ENCODE measurements at regions not wholly inside any gene's neighbourhood (a gene's known extent, or its start where the extent isn't known, plus 50 kb on each side); places are given as distances from the start of the nearest gene placed in this dataset.

- ATAC-seq (no peak), DNase-seq (no peak)
- Histone ChIP-seq H3K27me3 (ENCODE audit: low read length) (no peaks in the 10 kb centered on the region), H3K9ac (ENCODE audit: low read length) (no peak overlapping the region), H3K9me3 (ENCODE audit: low read length) (peaks cover 7% of the 10 kb centered on the region; the same call in 1 of the 2 replicates), H3K36me3 (ENCODE audit: low read depth, low read length) (no peaks in the 10 kb centered on the region), H3K4me1 (ENCODE audit: insufficient read depth, low read length) (no peaks in the 10 kb centered on the region), H3K79me2 (ENCODE audit: low read length) (no peaks in the 10 kb centered on the region), H3K4me3 (ENCODE audit: low read length) (no peak overlapping the region), H3K4me2 (ENCODE audit: low read length) (no peak overlapping the region), H4K20me1 (ENCODE audit: low read length) (no peaks in the 10 kb centered on the region), H2AFZ (ENCODE audit: low read length) (no peak overlapping the region), H3F3A (ENCODE audit: low read length, unreplicated experiment) (no peaks in the 10 kb centered on the region), H3K9me2 (replicated peaks; ENCODE audit: low read length) (no peaks in the 10 kb centered on the region), H3K27ac (ENCODE audit: low read length) (no peak overlapping the region)
- TF ChIP-seq EZH2 (IDR thresholded peaks at IDR 0.05; ENCODE audit: low read length, unreplicated experiment): no peak
- no peak for TF ChIP-seq EZH2phosphoT487 (IDR thresholded peaks at IDR 0.05; ENCODE audit: borderline replicate concordance, low read length)
- TF ChIP-seq, protein P1, sequence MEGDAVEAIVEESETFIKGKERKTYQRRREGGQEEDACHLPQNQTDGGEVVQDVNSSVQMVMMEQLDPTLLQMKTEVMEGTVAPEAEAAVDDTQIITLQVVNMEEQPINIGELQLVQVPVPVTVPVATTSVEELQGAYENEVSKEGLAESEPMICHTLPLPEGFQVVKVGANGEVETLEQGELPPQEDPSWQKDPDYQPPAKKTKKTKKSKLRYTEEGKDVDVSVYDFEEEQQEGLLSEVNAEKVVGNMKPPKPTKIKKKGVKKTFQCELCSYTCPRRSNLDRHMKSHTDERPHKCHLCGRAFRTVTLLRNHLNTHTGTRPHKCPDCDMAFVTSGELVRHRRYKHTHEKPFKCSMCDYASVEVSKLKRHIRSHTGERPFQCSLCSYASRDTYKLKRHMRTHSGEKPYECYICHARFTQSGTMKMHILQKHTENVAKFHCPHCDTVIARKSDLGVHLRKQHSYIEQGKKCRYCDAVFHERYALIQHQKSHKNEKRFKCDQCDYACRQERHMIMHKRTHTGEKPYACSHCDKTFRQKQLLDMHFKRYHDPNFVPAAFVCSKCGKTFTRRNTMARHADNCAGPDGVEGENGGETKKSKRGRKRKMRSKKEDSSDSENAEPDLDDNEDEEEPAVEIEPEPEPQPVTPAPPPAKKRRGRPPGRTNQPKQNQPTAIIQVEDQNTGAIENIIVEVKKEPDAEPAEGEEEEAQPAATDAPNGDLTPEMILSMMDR (conservative IDR thresholded peaks at IDR 0.05; ENCODE audit: low read depth, low read length): no peak
- no TSS peak for BruUV-seq (replicated peaks)
- POLR2A ChIA-PET (ENCODE audit: unreplicated experiment): no interaction called here
- intact Hi-C loops (cut with micrococcal nuclease): no loop called here
- CTCF ChIA-PET: no interaction called here
Observed at GRCh38 chr11:81494431-81494830, 1239.2 kb downstream of the FAM181B start.

DNA sequence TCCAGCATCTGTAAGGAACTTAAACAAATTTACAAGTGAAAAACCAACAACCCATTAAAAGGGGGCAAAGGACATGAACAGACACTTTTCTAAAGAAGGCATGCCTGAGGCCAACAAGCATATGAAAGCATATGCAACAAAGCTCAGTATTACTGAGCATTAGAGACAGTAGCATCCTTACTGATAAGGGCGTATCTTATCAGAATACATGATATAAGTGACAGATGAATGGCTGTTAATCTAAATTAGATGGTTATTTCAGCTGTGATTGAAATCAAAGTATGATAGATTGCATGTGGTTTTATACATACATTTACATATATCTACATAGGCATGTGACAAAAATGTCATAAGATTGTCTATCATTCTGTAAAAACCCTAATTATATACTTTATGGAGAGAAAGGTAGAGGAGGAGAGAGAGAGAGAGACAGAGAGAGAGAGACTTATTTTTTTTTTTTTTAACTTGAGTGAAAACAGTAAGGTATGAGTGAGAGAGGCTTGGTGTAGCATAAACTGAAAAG, 1240.7 kb downstream of the FAM181B start:
- no peaks in the 10 kb centered on the region for H3K27me3 ChIP-seq (ENCODE audit: low read length)
- no peaks in the 10 kb centered on the region for H3K4me1 ChIP-seq (ENCODE audit: insufficient read depth, low read length)
- DNase-seq: no peak
- CTCF ChIA-PET: no interaction called here
- H3K4me2 ChIP-seq (ENCODE audit: low read length): no peak overlapping the region
- no peak overlapping the region for H2AFZ ChIP-seq (ENCODE audit: low read length)
- BruUV-seq (replicated peaks): no TSS peak
- no peaks in the 10 kb centered on the region for H4K20me1 ChIP-seq (ENCODE audit: low read length)
- no peaks in the 10 kb centered on the region for H3K36me3 ChIP-seq (ENCODE audit: low read depth, low read length)
- no peaks in the 10 kb centered on the region for H3K79me2 ChIP-seq (ENCODE audit: low read length)
- H3F3A ChIP-seq (ENCODE audit: low read length, unreplicated experiment): no peaks in the 10 kb centered on the region
- H3K9me2 ChIP-seq (replicated peaks; ENCODE audit: low read length): no peaks in the 10 kb centered on the region
- no peak overlapping the region for H3K4me3 ChIP-seq (ENCODE audit: low read length)
- peaks cover 7% of the 10 kb centered on the region; the same call in 1 of the 2 replicates for H3K9me3 ChIP-seq (ENCODE audit: low read length)
- intact Hi-C loops (cut with micrococcal nuclease): no loop called here
- no peak overlapping the region for H3K27ac ChIP-seq (ENCODE audit: low read length)
- H3K9ac ChIP-seq (ENCODE audit: low read length): no peak overlapping the region
- TF ChIP-seq EZH2phosphoT487 (IDR thresholded peaks at IDR 0.05; ENCODE audit: borderline replicate concordance, low read length) (no peak), EZH2 (IDR thresholded peaks at IDR 0.05; ENCODE audit: low read length, unreplicated experiment) (no peak)
- TF ChIP-seq, protein P1 (conservative IDR thresholded peaks at IDR 0.05; ENCODE audit: low read depth, low read length): no peak
- ATAC-seq: no peak
- POLR2A ChIA-PET (ENCODE audit: unreplicated experiment): interaction anchor here (0.6 kb wide), 1 partner anchor 147 kb away, joined by 4 read pairs; no protein-coding TSS in a partner anchor

DNA sequence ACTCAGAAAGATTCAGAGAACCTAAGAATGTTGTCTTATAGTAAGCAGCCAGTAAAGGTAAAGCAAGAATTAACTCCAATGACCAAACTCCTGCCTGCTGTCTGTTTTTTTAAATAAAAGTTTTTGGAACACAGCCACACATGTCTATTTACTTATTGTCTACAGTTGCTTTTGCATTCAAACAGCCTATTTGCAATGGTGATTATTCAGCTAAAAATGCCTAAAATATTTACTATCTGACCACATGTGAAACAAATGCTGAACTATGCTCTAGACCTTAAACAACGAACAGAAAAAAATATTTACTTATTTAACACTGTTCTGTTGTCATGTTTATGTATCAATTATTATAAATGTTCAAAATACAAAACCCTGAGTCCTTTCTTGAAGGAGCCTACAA, 1246.6 kb downstream of the FAM181B start:
- DNase-seq (no peak), ATAC-seq (no peak)
- no TSS peak for BruUV-seq (replicated peaks)
- Histone ChIP-seq H3K27ac (ENCODE audit: low read length) (no peak overlapping the region), H4K20me1 (ENCODE audit: low read length) (no peaks in the 10 kb centered on the region), H3K4me2 (ENCODE audit: low read length) (no peak overlapping the region), H3K9me2 (replicated peaks; ENCODE audit: low read length) (no peaks in the 10 kb centered on the region), H3K4me1 (ENCODE audit: insufficient read depth, low read length) (no peaks in the 10 kb centered on the region), H3K79me2 (ENCODE audit: low read length) (no peaks in the 10 kb centered on the region), H3K27me3 (ENCODE audit: low read length) (no peaks in the 10 kb centered on the region), H3K4me3 (ENCODE audit: low read length) (no peak overlapping the region), H3K9me3 (ENCODE audit: low read length) (peaks cover 9% of the 10 kb centered on the region; the same call in 1 of the 2 replicates), H3K9ac (ENCODE audit: low read length) (no peak overlapping the region), H2AFZ (ENCODE audit: low read length) (no peak overlapping the region), H3K36me3 (ENCODE audit: low read depth, low read length) (no peaks in the 10 kb centered on the region), H3F3A (ENCODE audit: low read length, unreplicated experiment) (no peaks in the 10 kb centered on the region)
- TF ChIP-seq EZH2phosphoT487 (IDR thresholded peaks at IDR 0.05; ENCODE audit: borderline replicate concordance, low read length) (no peak), EZH2 (IDR thresholded peaks at IDR 0.05; ENCODE audit: low read length, unreplicated experiment) (no peak)
- TF ChIP-seq, protein P1 (conservative IDR thresholded peaks at IDR 0.05; ENCODE audit: low read depth, low read length): no peak
- ChIA-PET POLR2A (ENCODE audit: unreplicated experiment) (no interaction called here), CTCF (no interaction called here)
- intact Hi-C loops (cut with micrococcal nuclease): no loop called here

Measured in PC-3 (cell line).